ENCODE measurements at regions not wholly inside any gene's neighbourhood (a gene's known extent, or its start where the extent isn't known, plus 50 kb on each side); places are given as distances from the start of the nearest gene placed in this dataset.

DNA sequence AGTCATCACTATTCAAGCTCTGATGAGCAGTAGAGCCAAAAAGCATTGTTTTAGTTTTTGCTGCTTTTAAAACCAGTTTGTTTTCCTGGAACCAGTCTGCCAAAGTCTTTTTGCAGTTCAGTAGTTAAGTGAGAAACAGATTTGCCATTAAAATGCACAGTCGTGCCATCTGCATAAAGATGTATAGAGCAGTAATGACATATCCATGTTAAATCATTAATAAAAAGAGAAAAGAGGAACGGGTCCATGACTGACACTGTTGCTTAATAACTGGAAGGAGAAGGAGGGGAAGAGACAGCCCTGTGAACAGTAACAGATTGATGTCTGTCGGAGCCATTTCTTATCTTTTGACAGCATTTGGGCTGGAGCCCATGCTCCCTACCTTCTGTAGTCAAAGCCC is 704.6 kb downstream of the SATB2 start:
- no peak overlapping the region for H2AFZ ChIP-seq (ENCODE audit: low read depth, low read length)
- ChIA-PET POLR2A (no interaction called here), CTCF (ENCODE audit: low intra/inter-chr PET ratio) (no interaction called here)
- H3K4me1 ChIP-seq (replicated peaks in 1 of 2; ENCODE audit: control insufficient read depth in 2 of 2, insufficient read depth in 2 of 2, low read length in 2 of 2), result no peaks in the 10 kb centered on the region
- 0% methylated on average over 3 of the region's 3 CpGs for WGBS (ENCODE audit: insufficient coverage, low coverage, missing lambda C conversion rate)
- H3K36me3 ChIP-seq (ENCODE audit: control insufficient read depth, insufficient read depth, low read length), result no peaks in the 10 kb centered on the region
- no peak for FAIRE-seq
- H3K9me3 ChIP-seq (replicated peaks; ENCODE audit: control insufficient read depth, insufficient read depth, low read depth, low read length), result no peaks in the 10 kb centered on the region
- H3K79me2 ChIP-seq (ENCODE audit: control insufficient read depth, insufficient read depth, low read length), result no peaks in the 10 kb centered on the region
- H3K4me2 ChIP-seq (ENCODE audit: insufficient read depth, low read length), result no peak overlapping the region
- no peak overlapping the region for H3K4me3 ChIP-seq
- DNase-seq (ENCODE audit: extremely low read depth in 1 of 4, low spot score in 3 of 4), result no peak
- no TSS peak for BruUV-seq (replicated peaks)
- H3K9me1 ChIP-seq (ENCODE audit: control insufficient read depth, insufficient read depth, low read length), result no peaks in the 10 kb centered on the region
- H3K27ac ChIP-seq (ENCODE audit: extremely low read depth, low read depth, low read length), result no peak overlapping the region
- intact Hi-C loops (cut with micrococcal nuclease) (no loop called here), in situ Hi-C loops (cut with MboI) (no loop called here)
- H3K9ac ChIP-seq (ENCODE audit: insufficient read depth in 1 of 2, low read depth in 2 of 2, low read length in 2 of 2), result no peak overlapping the region
- H4K20me1 ChIP-seq (replicated peaks; ENCODE audit: control insufficient read depth, insufficient read depth, low read length), result no peaks in the 10 kb centered on the region
- TF ChIP-seq, protein P1, sequence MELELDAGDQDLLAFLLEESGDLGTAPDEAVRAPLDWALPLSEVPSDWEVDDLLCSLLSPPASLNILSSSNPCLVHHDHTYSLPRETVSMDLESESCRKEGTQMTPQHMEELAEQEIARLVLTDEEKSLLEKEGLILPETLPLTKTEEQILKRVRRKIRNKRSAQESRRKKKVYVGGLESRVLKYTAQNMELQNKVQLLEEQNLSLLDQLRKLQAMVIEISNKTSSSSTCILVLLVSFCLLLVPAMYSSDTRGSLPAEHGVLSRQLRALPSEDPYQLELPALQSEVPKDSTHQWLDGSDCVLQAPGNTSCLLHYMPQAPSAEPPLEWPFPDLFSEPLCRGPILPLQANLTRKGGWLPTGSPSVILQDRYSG (tag; conservative IDR thresholded peaks at IDR 0.05; ENCODE audit: low read depth), result no peak
- TF ChIP-seq ZNF324 (CRISPR knock-in tag; IDR thresholded peaks at IDR 0.05), result no peak
- no peak for TF ChIP-seq NFE2L1 (tag; IDR thresholded peaks at IDR 0.05; ENCODE audit: borderline replicate concordance, low read depth)
- no peak for TF ChIP-seq SPI1 (IDR thresholded peaks at IDR 0.05; ENCODE audit: borderline replicate concordance, low read depth, low read length)
- no peak for TF ChIP-seq ZNF133 (CRISPR knock-in tag; IDR thresholded peaks at IDR 0.05)
- TF ChIP-seq CBX8 (IDR thresholded peaks at IDR 0.05; ENCODE audit: borderline replicate concordance, extremely low read depth, low read depth, low read length, poor library complexity, severe bottlenecking), result no peak
- no peak for TF ChIP-seq MYC (IDR thresholded peaks at IDR 0.05; ENCODE audit: low read depth, low read length)
- no peak for TF ChIP-seq MYC (CRISPR knock-in tag; IDR thresholded peaks at IDR 0.05; ENCODE audit: borderline replicate concordance, low read depth)
- TF ChIP-seq, protein P2, sequence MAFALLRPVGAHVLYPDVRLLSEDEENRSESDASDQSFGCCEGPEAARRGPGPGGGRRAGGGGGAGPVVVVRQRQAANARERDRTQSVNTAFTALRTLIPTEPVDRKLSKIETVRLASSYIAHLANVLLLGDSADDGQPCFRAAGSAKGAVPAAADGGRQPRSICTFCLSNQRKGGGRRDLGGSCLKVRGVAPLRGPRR (CRISPR knock-in tag; IDR thresholded peaks at IDR 0.05), result no peak
- no peak for TF ChIP-seq GATA2 (CRISPR knock-in tag; IDR thresholded peaks at IDR 0.05)
- no peak for TF ChIP-seq C11orf30 (IDR thresholded peaks at IDR 0.05; ENCODE audit: low read depth)
- no peak for TF ChIP-seq TEAD2 (tag; IDR thresholded peaks at IDR 0.05)
- TF ChIP-seq ZNF408 (CRISPR knock-in tag; IDR thresholded peaks at IDR 0.05; ENCODE audit: low read depth), result no peak
- no peak for TF ChIP-seq DIDO1 (tag; IDR thresholded peaks at IDR 0.05; ENCODE audit: low read depth)
- TF ChIP-seq CTBP1 (IDR thresholded peaks at IDR 0.05; ENCODE audit: borderline replicate concordance), result no peak
- TF ChIP-seq MYBL2 (IDR thresholded peaks at IDR 0.05; ENCODE audit: low read depth), result no peak
- TF ChIP-seq MYBL2 (CRISPR knock-in tag; IDR thresholded peaks at IDR 0.05; ENCODE audit: borderline replicate concordance), result no peak
- TF ChIP-seq CEBPG (CRISPR knock-in tag; IDR thresholded peaks at IDR 0.05), result no peak
- no peak for TF ChIP-seq CEBPG (tag; conservative IDR thresholded peaks at IDR 0.05 in 1 of 2, IDR thresholded peaks at IDR 0.05 in 1 of 2)
- TF ChIP-seq ZNF695 (CRISPR knock-in tag; IDR thresholded peaks at IDR 0.05), result no peak
- no peak for TF ChIP-seq PURB (CRISPR knock-in tag; IDR thresholded peaks at IDR 0.05; ENCODE audit: low read depth)
- ATAC-seq, result no peak
- H3K27me3 ChIP-seq (ENCODE audit: control insufficient read depth in 2 of 2, insufficient read depth in 2 of 2, low read length in 2 of 2), result no peaks in the 10 kb centered on the region
